ENCODE measurements at regions not wholly inside any gene's neighbourhood (a gene's known extent, or its start where the extent isn't known, plus 50 kb on each side); places are given as distances from the start of the nearest gene placed in this dataset.

GRCh38 chr3:89057398-89057797 is 50.0 kb upstream of the EPHA3 start:
- Histone ChIP-seq H3K27ac (no peak overlapping the region), H3K36me3 (no peaks in the 10 kb centered on the region), H3K9me3 (no peaks in the 10 kb centered on the region), H3K4me1 (no peaks in the 10 kb centered on the region), H3K4me3 (no peak overlapping the region), H3K27me3 (no peaks in the 10 kb centered on the region)
- no peak for DNase-seq
- TF ChIP-seq POLR2A (IDR thresholded peaks at IDR 0.05) (no peak), CTCF (IDR thresholded peaks at IDR 0.05) (no peak), POLR2AphosphoS5 (IDR thresholded peaks at IDR 0.05) (no peak), EP300 (IDR thresholded peaks at IDR 0.05; ENCODE audit: low read depth) (no peak)
- intact Hi-C loops (cut with DNase I; ENCODE audit: low total_unique reads) (no loop called here), in situ Hi-C loops (cut with MboI; ENCODE audit: low pct_ligation_motif_present in 1 of 4, low pct_unique_long_range_greater_than_20kb in 1 of 4, low sequenced_read_pairs in 3 of 4) (no loop called here)
- WGBS, 2 donors (ENCODE audit: low coverage in 1 of 2) = 65 to 71% methylated on average over 4 of the region's 4 CpGs

Small RNA genes lying in the stretch of these regions (small RNA-seq; reads per million reads assigned to genes)
- gene RF00019 = 0 reads per million in 4 donors

Measured in transverse colon (tissue), 4 donors.